Activated CD4-positive, alpha-beta memory T cell treated with anti-CD3 and anti-CD28 coated beads for 36 hours (primary cell): ENCODE measurements at regions not wholly inside any gene's neighbourhood (a gene's known extent, or its start where the extent isn't known, plus 50 kb on each side); places are given as distances from the start of the nearest gene placed in this dataset.
"Not testable (repeated sequence)": the region's sequence is repeated elsewhere in the genome, so short reads cannot be mapped to it uniquely, and the experiment has no call there.

ENCODE experiments used
- CTCF ChIA-PET: fragments of 350-600 bp; sonication (Branson Sonifier 250); formaldehyde crosslinking; loops from one replicate; lab custom pipeline; 2021; ENCODE audit warnings: antibody characterized with exemption, inconsistent platforms; lab: Charles Lee
- POLR2A ChIA-PET: fragments of 350-600 bp; sonication (Branson Sonifier 250); formaldehyde crosslinking; loops from one replicate; lab custom pipeline; 2021; ENCODE audit warnings: antibody characterized with exemption; lab: Charles Lee
- DNase-seq: peaks from one replicate; pipeline ENCODE4 v3.0.0-alpha.2; 2020
- H3K27ac Mint-ChIP-seq: one replicate; pipeline ENCODE4 v1.8.0; 2021; ENCODE audit warnings: mixed read lengths
- H3K27me3 Mint-ChIP-seq: one replicate; pipeline ENCODE4 v1.8.0; 2021; ENCODE audit warnings: mixed read lengths
- H3K36me3 Mint-ChIP-seq: one replicate; pipeline ENCODE4 v1.8.0; 2021; ENCODE audit warnings: mixed read lengths
- H3K4me1 Mint-ChIP-seq: one replicate; pipeline ENCODE4 v1.8.0; 2021; ENCODE audit warnings: low read depth, mixed read lengths
- H3K4me3 Mint-ChIP-seq: one replicate; pipeline ENCODE4 v1.8.0; 2021; ENCODE audit warnings: mild to moderate bottlenecking, mixed read lengths
- H3K9me3 Mint-ChIP-seq: one replicate; pipeline ENCODE4 v1.8.0; 2021; ENCODE audit warnings: mixed read lengths
- intact Hi-C: fragments of 100-400 bp; cut with micrococcal nuclease; formaldehyde crosslinking; loops from one replicate; pipeline ENCODE4 v1.15.1; 2023

- peak overlapping the region; percentile 9 for H3K4me3 Mint-ChIP-seq
- POLR2A ChIA-PET: interaction anchor here (0.6 kb wide), 3 partner anchors 34 to 855 kb away, joined by 3 read pairs; no protein-coding TSS in a partner anchor
- no peak overlapping the region for H3K27ac Mint-ChIP-seq
Measured at GRCh38 chr10:21372651-21373410, 152.7 kb downstream of the SKIDA1 start.

GRCh38 chr10:21369697-21370096, 155.8 kb downstream of the SKIDA1 start:
- intact Hi-C loops: no loop called here
- peaks cover 6% of the 10 kb centered on the region for H3K4me1 Mint-ChIP-seq
- no peak overlapping the region for H3K4me3 Mint-ChIP-seq
- no peak for DNase-seq
- no peaks in the 10 kb centered on the region for H3K9me3 Mint-ChIP-seq
- no peaks in the 10 kb centered on the region for H3K36me3 Mint-ChIP-seq
- H3K27me3 Mint-ChIP-seq: no peaks in the 10 kb centered on the region
- H3K27ac Mint-ChIP-seq: no peak overlapping the region
- POLR2A ChIA-PET: no interaction called here
- CTCF ChIA-PET: no interaction called here

More at GRCh38 chr10:21372651-21373410, 152.7 kb downstream of the SKIDA1 start:
- peak; percentile 33 for DNase-seq
- no peaks in the 10 kb centered on the region for H3K36me3 Mint-ChIP-seq
- intact Hi-C loops: no loop called here
- no peaks in the 10 kb centered on the region for H3K9me3 Mint-ChIP-seq
- H3K4me1 Mint-ChIP-seq: peaks cover 6% of the 10 kb centered on the region
- CTCF ChIA-PET: no interaction called here
- no peaks in the 10 kb centered on the region for H3K27me3 Mint-ChIP-seq

GRCh38 chr10:21368728-21369425, 156.6 kb downstream of the SKIDA1 start:
- ChIA-PET POLR2A (no interaction called here), CTCF (no interaction called here)
- Mint-ChIP-seq H3K4me1 (peaks cover 6% of the 10 kb centered on the region), H3K27ac (no peak overlapping the region), H3K4me3 (no peak overlapping the region), H3K27me3 (no peaks in the 10 kb centered on the region), H3K36me3 (no peaks in the 10 kb centered on the region), H3K9me3 (no peaks in the 10 kb centered on the region)
- DNase-seq: peak; percentile 18
- intact Hi-C loops: no loop called here

GRCh38 chr10:21368022-21368582, 157.4 kb downstream of the SKIDA1 start:
- ChIA-PET POLR2A (no interaction called here), CTCF (no interaction called here)
- Mint-ChIP-seq H3K27ac (no peak overlapping the region), H3K27me3 (no peaks in the 10 kb centered on the region), H3K9me3 (no peaks in the 10 kb centered on the region), H3K4me3 (no peak overlapping the region), H3K36me3 (no peaks in the 10 kb centered on the region), H3K4me1 (peaks cover 4% of the 10 kb centered on the region)
- no peak for DNase-seq
- intact Hi-C loops: no loop called here

GRCh38 chr10:21366108-21366507, 159.4 kb downstream of the SKIDA1 start:
- H3K4me3 Mint-ChIP-seq, CTCF ChIA-PET, H3K4me1 Mint-ChIP-seq, intact Hi-C loops, H3K27me3 Mint-ChIP-seq, POLR2A ChIA-PET, H3K27ac Mint-ChIP-seq, H3K9me3 Mint-ChIP-seq, H3K36me3 Mint-ChIP-seq: not testable (repeated sequence)
- peak; percentile 10 for DNase-seq

GRCh38 chr10:21364196-21365114, 161.0 kb downstream of the SKIDA1 start:
- Mint-ChIP-seq H3K4me3 (no peak overlapping the region), H3K9me3 (no peaks in the 10 kb centered on the region), H3K27ac (no peak overlapping the region), H3K4me1 (no peaks in the 10 kb centered on the region), H3K36me3 (no peaks in the 10 kb centered on the region), H3K27me3 (no peaks in the 10 kb centered on the region)
- CTCF ChIA-PET: no interaction called here
- intact Hi-C loops: no loop called here
- POLR2A ChIA-PET: no interaction called here
- no peak for DNase-seq

GRCh38 chr10:21363731-21364104, 161.8 kb downstream of the SKIDA1 start:
- Mint-ChIP-seq H3K27me3 (no peaks in the 10 kb centered on the region), H3K36me3 (no peaks in the 10 kb centered on the region), H3K27ac (no peak overlapping the region), H3K4me1 (no peaks in the 10 kb centered on the region), H3K4me3 (no peak overlapping the region), H3K9me3 (no peaks in the 10 kb centered on the region)
- DNase-seq: no peak
- intact Hi-C loops: no loop called here
- ChIA-PET POLR2A (no interaction called here), CTCF (no interaction called here)

- H3K27ac Mint-ChIP-seq: no peak overlapping the region
- no peaks in the 10 kb centered on the region for H3K9me3 Mint-ChIP-seq
- ChIA-PET POLR2A (no interaction called here), CTCF (no interaction called here)
- DNase-seq: no peak
- intact Hi-C loops: no loop called here
- H3K4me1 Mint-ChIP-seq: no peaks in the 10 kb centered on the region
- no peaks in the 10 kb centered on the region for H3K27me3 Mint-ChIP-seq
- no peaks in the 10 kb centered on the region for H3K36me3 Mint-ChIP-seq
- no peak overlapping the region for H3K4me3 Mint-ChIP-seq
Measured at GRCh38 chr10:21363092-21363730, 162.3 kb downstream of the SKIDA1 start.

- intact Hi-C loops: no loop called here
- POLR2A ChIA-PET: no interaction called here
Measured at GRCh38 chr10:21359202-21359601, 166.3 kb downstream of the SKIDA1 start.

GRCh38 chr10:21355591-21356011, 169.9 kb downstream of the SKIDA1 start:
- no peak for DNase-seq
- no peaks in the 10 kb centered on the region for H3K36me3 Mint-ChIP-seq
- intact Hi-C loops: no loop called here
- H3K27me3 Mint-ChIP-seq: no peaks in the 10 kb centered on the region
- peaks cover 2% of the 10 kb centered on the region for H3K9me3 Mint-ChIP-seq
- H3K27ac Mint-ChIP-seq: no peak overlapping the region
- H3K4me1 Mint-ChIP-seq: no peaks in the 10 kb centered on the region
- POLR2A ChIA-PET: no interaction called here
- H3K4me3 Mint-ChIP-seq: no peak overlapping the region
- CTCF ChIA-PET: no interaction called here

More at GRCh38 chr10:21359202-21359601, 166.3 kb downstream of the SKIDA1 start:
- no peaks in the 10 kb centered on the region for H3K4me1 Mint-ChIP-seq
- no peak for DNase-seq
- H3K9me3 Mint-ChIP-seq: no peaks in the 10 kb centered on the region
- no peaks in the 10 kb centered on the region for H3K36me3 Mint-ChIP-seq
- H3K27ac Mint-ChIP-seq: no peak overlapping the region
- no peaks in the 10 kb centered on the region for H3K27me3 Mint-ChIP-seq
- H3K4me3 Mint-ChIP-seq: no peak overlapping the region
- CTCF ChIA-PET: no interaction called here

GRCh38 chr10:21352886-21353285, 172.6 kb downstream of the SKIDA1 start:
- peaks cover 2% of the 10 kb centered on the region for H3K27me3 Mint-ChIP-seq
- no peaks in the 10 kb centered on the region for H3K36me3 Mint-ChIP-seq
- no peaks in the 10 kb centered on the region for H3K4me1 Mint-ChIP-seq
- intact Hi-C loops: no loop called here
- CTCF ChIA-PET: no interaction called here
- H3K9me3 Mint-ChIP-seq: peaks cover 2% of the 10 kb centered on the region
- no peak for DNase-seq
- H3K27ac Mint-ChIP-seq: no peak overlapping the region
- H3K4me3 Mint-ChIP-seq: no peak overlapping the region
- POLR2A ChIA-PET: no interaction called here
